Heart left ventricle (tissue), 13 donors: ENCODE measurements at regions not wholly inside any gene's neighbourhood (a gene's known extent, or its start where the extent isn't known, plus 50 kb on each side); places are given as distances from the start of the nearest gene placed in this dataset.

Source experiments
- POLR2A ChIP-seq, 2 donors: fragments of 450-650 bp; IDR thresholded peaks; one replicate each; pipeline ENCODE4 v1.6.1; 2017; ENCODE audit warnings: antibody characterized with exemption in 2 of 2, mild to moderate bottlenecking in 2 of 2, moderate library complexity in 2 of 2
- TF ChIP-seq, protein P1 (sequence below), 12 donors: fragments of 200-600 bp; sonication (generic) in 4 of 12; IDR thresholded peaks; one replicate each; pipeline versions ENCODE4 v1.5.0 to v1.8.0; 2018 to 2022; ENCODE audit warnings: antibody characterized with exemption in 12 of 12, mild to moderate bottlenecking in 5 of 12
- donor health status: ischemic (EF 13 %, LVEDD 7.1; RV severe dilation, severe dysfunction).
- donor health status: DM: no; HTN: yes; CAD: no.
- donor health status: DM: no; HTN: no; CAD: no.
- donor health status: ischemic (EF 25% LVEDD 6.9; RV normal size, moderate dysfunction).
- donor health status: ischemic (EF 25% LVEDD 5.7; RV mildly dilated, moderate dysfunction).
- donor health status: ischemic (EF 35%, LVEDD 5.7; RV mildly dilated, moderate dysfunction).
- donor health status: nonischemic (EF 11% LVEDD 7.7; RV severe dilation, severe dysfunction).
- donor health status: DM: yes; HTN: yes; CAD: no.
- donor health status: PGD.
- donor health status: ischemic (EF 29% LVEDD 5.4; RV normal size, mild dysfunction).
- donor health status: nonischemic (EF 23%, LVEDD 6.1; RV moderate dilation, normal function).

DNA sequence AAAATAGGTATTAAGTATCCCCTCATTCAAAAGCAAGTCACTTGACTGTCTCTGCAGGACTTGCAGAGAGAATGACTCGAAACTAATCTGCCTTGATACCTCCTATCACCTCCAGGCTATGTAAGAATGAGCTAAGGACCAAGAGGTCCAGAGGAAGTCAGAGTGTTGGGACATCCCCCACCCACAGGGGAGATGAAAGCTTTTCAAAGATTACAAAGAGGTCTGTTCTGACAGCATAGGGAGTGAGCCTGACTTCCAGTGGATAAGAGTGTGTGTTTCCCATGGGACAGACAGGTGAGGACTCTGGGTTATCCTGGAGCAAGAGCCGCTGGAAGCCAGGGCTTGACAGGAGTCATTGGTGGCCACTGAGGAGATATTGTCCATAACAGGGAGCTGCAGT lies 85.0 kb upstream of the TACR1 start:
- TF ChIP-seq, protein P1, sequence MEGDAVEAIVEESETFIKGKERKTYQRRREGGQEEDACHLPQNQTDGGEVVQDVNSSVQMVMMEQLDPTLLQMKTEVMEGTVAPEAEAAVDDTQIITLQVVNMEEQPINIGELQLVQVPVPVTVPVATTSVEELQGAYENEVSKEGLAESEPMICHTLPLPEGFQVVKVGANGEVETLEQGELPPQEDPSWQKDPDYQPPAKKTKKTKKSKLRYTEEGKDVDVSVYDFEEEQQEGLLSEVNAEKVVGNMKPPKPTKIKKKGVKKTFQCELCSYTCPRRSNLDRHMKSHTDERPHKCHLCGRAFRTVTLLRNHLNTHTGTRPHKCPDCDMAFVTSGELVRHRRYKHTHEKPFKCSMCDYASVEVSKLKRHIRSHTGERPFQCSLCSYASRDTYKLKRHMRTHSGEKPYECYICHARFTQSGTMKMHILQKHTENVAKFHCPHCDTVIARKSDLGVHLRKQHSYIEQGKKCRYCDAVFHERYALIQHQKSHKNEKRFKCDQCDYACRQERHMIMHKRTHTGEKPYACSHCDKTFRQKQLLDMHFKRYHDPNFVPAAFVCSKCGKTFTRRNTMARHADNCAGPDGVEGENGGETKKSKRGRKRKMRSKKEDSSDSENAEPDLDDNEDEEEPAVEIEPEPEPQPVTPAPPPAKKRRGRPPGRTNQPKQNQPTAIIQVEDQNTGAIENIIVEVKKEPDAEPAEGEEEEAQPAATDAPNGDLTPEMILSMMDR (IDR thresholded peaks at IDR 0.05) = no peak
- no peak for TF ChIP-seq POLR2A (IDR thresholded peaks at IDR 0.05)
